DND-41 (cell line): ENCODE measurements at regions not wholly inside any gene's neighbourhood (a gene's known extent, or its start where the extent isn't known, plus 50 kb on each side); places are given as distances from the start of the nearest gene placed in this dataset.

Experiments used
- ATAC-seq: fragments of 200-7000 bp; cut with Tn5 transposase; 3 replicates; pipeline ENCODE4 v1.9.1; 2021; ENCODE audit warnings: low read depth; ENCODE audit not compliant: insufficient read depth
- DNase-seq: peaks from one replicate; pipeline ENCODE4 v3.0.0-alpha.2; 2020
- H2AFZ ChIP-seq: 2 replicates; pipeline ENCODE4 v1.6.0; 2012; ENCODE audit warnings: low read depth, low read length
- H3K27ac ChIP-seq: 2 replicates; pipeline ENCODE4 v1.5.1; 2012; ENCODE audit warnings: low read length, inconsistent platforms
- H3K27me3 ChIP-seq: fragments of 200-600 bp; sonication (generic); 2 replicates; pipeline ENCODE4 v1.6.0; 2012; ENCODE audit warnings: low read length, mild to moderate bottlenecking, inconsistent platforms; ENCODE audit not compliant: insufficient read depth, poor library complexity
- H3K36me3 ChIP-seq: 2 replicates; pipeline ENCODE4 v1.5.1; 2012; ENCODE audit warnings: low read length, inconsistent platforms; ENCODE audit not compliant: insufficient read depth
- H3K4me1 ChIP-seq: 2 replicates; pipeline ENCODE4 v1.5.1; 2012; ENCODE audit warnings: mild to moderate bottlenecking, low read length; ENCODE audit not compliant: insufficient read depth
- H3K4me2 ChIP-seq: 2 replicates; pipeline ENCODE4 v1.6.0; 2012; ENCODE audit warnings: mild to moderate bottlenecking, moderate library complexity, low read length, inconsistent platforms; ENCODE audit not compliant: insufficient read depth
- H3K4me3 ChIP-seq, 2 experiments: fragments of 200-600 bp in 1 of 2; shearing (Covaris generic) in 1 of 2; 2 replicates each; pipeline ENCODE4 v1.5.1; 2012 to 2016; ENCODE audit warnings: inconsistent platforms in 2 of 2, low read length in 2 of 2, mild to moderate bottlenecking in 2 of 2, low read depth in 1 of 2, moderate library complexity in 1 of 2
- H3K79me2 ChIP-seq: 2 replicates; pipeline ENCODE4 v1.6.0; 2012; ENCODE audit warnings: low read length, inconsistent platforms; ENCODE audit not compliant: insufficient read depth
- H3K9ac ChIP-seq: 2 replicates; pipeline ENCODE4 v1.6.0; 2012; ENCODE audit warnings: low read depth, mild to moderate bottlenecking, inconsistent platforms, low read length, moderate library complexity
- H3K9me3 ChIP-seq: 2 replicates; pipeline ENCODE4 v1.5.1; 2012; ENCODE audit warnings: low read length, moderate library complexity, mild to moderate bottlenecking, inconsistent platforms; ENCODE audit not compliant: insufficient read depth, severe bottlenecking
- H4K20me1 ChIP-seq: 2 replicates; pipeline ENCODE4 v1.6.0; 2012; ENCODE audit warnings: low read length; ENCODE audit not compliant: insufficient read depth
- CTCF ChIP-seq: IDR thresholded peaks from 2 replicates; pipeline ENCODE4 v1.5.1; 2012; ENCODE audit warnings: borderline replicate concordance, low read length, moderate library complexity, mild to moderate bottlenecking; ENCODE audit not compliant: poor library complexity, severe bottlenecking; ENCODE audit errors: extremely low read depth
- EZH2 ChIP-seq: IDR thresholded peaks from 3 replicates; pipeline ENCODE4 v1.6.1; 2012; ENCODE audit warnings: borderline replicate concordance, low read depth, mild to moderate bottlenecking, moderate library complexity, low read length, inconsistent platforms; ENCODE audit not compliant: severe bottlenecking

GRCh38 chr13:21946964-21947363 lies 276.1 kb downstream of the FGF9 start:
- no peak for ATAC-seq
- Histone ChIP-seq H3K27me3 (no peaks in the 10 kb centered on the region), H2AFZ (no peak overlapping the region), H3K79me2 (no peaks in the 10 kb centered on the region), H3K27ac (no peak overlapping the region), H3K9me3 (peaks cover 11% of the 10 kb centered on the region), H3K9ac (no peak overlapping the region), H4K20me1 (no peaks in the 10 kb centered on the region), H3K4me2 (no peak overlapping the region), H3K4me3 (no peak overlapping the region), H3K36me3 (no peaks in the 10 kb centered on the region), H3K4me1 (peaks cover 17% of the 10 kb centered on the region)
- DNase-seq = no peak
- TF ChIP-seq CTCF (no peak), EZH2 (no peak)

GRCh38 chr13:21948769-21949474 lies 278.0 kb downstream of the FGF9 start:
- Histone ChIP-seq H2AFZ (peak overlapping the region; percentile 57; the same call in 1 of the 2 replicates), H3K27me3 (no peaks in the 10 kb centered on the region), H3K36me3 (no peaks in the 10 kb centered on the region), H3K79me2 (no peaks in the 10 kb centered on the region), H3K9ac (no peak overlapping the region), H4K20me1 (no peaks in the 10 kb centered on the region), H3K9me3 (peaks cover 11% of the 10 kb centered on the region), H3K4me1 (peaks cover 17% of the 10 kb centered on the region), H3K27ac (peak overlapping the region; percentile 65), H3K4me2 (no peak overlapping the region), H3K4me3 (no peak overlapping the region)
- TF ChIP-seq EZH2 = no peak
- no peak for TF ChIP-seq CTCF
- DNase-seq (peak; percentile 44), ATAC-seq (peak; percentile 79)

- peaks cover 17% of the 10 kb centered on the region for H3K4me1 ChIP-seq
- DNase-seq (no peak), ATAC-seq (no peak)
- H4K20me1 ChIP-seq = no peaks in the 10 kb centered on the region
- no peak overlapping the region for H3K9ac ChIP-seq
- no peak overlapping the region for H3K4me2 ChIP-seq
- TF ChIP-seq CTCF (no peak), EZH2 (no peak)
- H3K27me3 ChIP-seq = no peaks in the 10 kb centered on the region
- no peak overlapping the region for H3K27ac ChIP-seq
- H3K79me2 ChIP-seq = no peaks in the 10 kb centered on the region
- no peaks in the 10 kb centered on the region for H3K36me3 ChIP-seq
- H3K9me3 ChIP-seq = peaks cover 4% of the 10 kb centered on the region
- no peak overlapping the region for H3K4me3 ChIP-seq
- no peak overlapping the region for H2AFZ ChIP-seq
Measured at GRCh38 chr13:21949818-21950429, 279.1 kb downstream of the FGF9 start.
